Calu3 (cell line): ENCODE measurements at regions not wholly inside any gene's neighbourhood (a gene's known extent, or its start where the extent isn't known, plus 50 kb on each side); places are given as distances from the start of the nearest gene placed in this dataset.

Experiments
- BruUV-seq: library from RNA; stranded (reverse); fragments of 400-500 nt; replicated peaks from 2 replicates; lab custom pipeline; 2021; lab: Mats Ljungman, UMichigan
- CTCF ChIA-PET: fragments of 300-600 bp; sonication (Branson Sonifier 250); formaldehyde crosslinking; loops from one replicate; lab custom pipeline; 2022; ENCODE audit warnings: antibody characterized with exemption; lab: Charles Lee
- DNase-seq: peaks from one replicate; pipeline ENCODE4 v3.0.0; 2022
- H3K27ac Mint-ChIP-seq: one replicate; pipeline ENCODE4 v1.8.0; 2022; ENCODE audit warnings: mixed read lengths; ENCODE audit not compliant: unreplicated experiment
- H3K27me3 Mint-ChIP-seq: one replicate; pipeline ENCODE4 v1.8.0; 2022; ENCODE audit warnings: mixed read lengths; ENCODE audit not compliant: unreplicated experiment
- H3K36me3 Mint-ChIP-seq: one replicate; pipeline ENCODE4 v1.8.0; 2022; ENCODE audit warnings: mild to moderate bottlenecking, moderate library complexity, mixed read lengths; ENCODE audit not compliant: insufficient read depth, unreplicated experiment
- H3K4me1 Mint-ChIP-seq: one replicate; pipeline ENCODE4 v1.8.0; 2022; ENCODE audit warnings: mild to moderate bottlenecking, low read depth, mixed read lengths; ENCODE audit not compliant: unreplicated experiment
- H3K4me3 Mint-ChIP-seq: one replicate; pipeline ENCODE4 v1.8.0; 2022; ENCODE audit warnings: mild to moderate bottlenecking, low read depth, moderate library complexity, mixed read lengths; ENCODE audit not compliant: unreplicated experiment
- H3K9me3 Mint-ChIP-seq: one replicate; pipeline ENCODE4 v1.8.0; 2022; ENCODE audit warnings: low read depth, mixed read lengths; ENCODE audit not compliant: unreplicated experiment
- intact Hi-C: fragments of 100-400 bp; cut with micrococcal nuclease; formaldehyde crosslinking; loops from one replicate; pipeline ENCODE4 v1.10.0; 2022; ENCODE audit not compliant: unreplicated experiment
- TF ChIP-seq, protein P1 (sequence below): fragments of 200-600 bp; IDR thresholded peaks from one replicate; pipeline ENCODE4 v1.8.0; 2022; ENCODE audit warnings: antibody characterized with exemption; ENCODE audit not compliant: unreplicated experiment

DNA sequence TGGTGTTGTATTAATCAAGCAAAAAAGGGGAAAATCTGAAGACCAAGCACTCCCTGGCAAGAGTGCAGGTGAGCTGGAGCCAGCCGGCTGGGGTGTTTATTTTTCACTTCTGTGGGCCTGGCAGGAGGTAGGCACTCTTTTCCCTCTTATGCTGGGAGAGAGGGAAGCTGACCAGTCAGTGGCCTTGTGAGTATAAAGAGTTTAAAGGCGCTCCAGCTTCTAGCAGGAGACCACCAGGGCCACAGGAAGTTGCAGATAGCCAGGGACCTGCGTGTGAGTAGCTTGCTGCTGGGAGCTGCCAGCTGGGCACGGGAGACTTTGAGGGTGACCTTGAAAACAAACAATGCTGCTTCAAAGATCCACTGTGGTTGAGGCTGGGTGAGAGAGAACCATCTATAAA, 217.4 kb upstream of the PWP1 start:
- Mint-ChIP-seq H3K4me3 (no peak overlapping the region), H3K9me3 (no peaks in the 10 kb centered on the region), H3K27ac (no peak overlapping the region), H3K27me3 (peaks cover 57% of the 10 kb centered on the region), H3K36me3 (no peaks in the 10 kb centered on the region), H3K4me1 (no peaks in the 10 kb centered on the region)
- no TSS peak for BruUV-seq
- TF ChIP-seq, protein P1, sequence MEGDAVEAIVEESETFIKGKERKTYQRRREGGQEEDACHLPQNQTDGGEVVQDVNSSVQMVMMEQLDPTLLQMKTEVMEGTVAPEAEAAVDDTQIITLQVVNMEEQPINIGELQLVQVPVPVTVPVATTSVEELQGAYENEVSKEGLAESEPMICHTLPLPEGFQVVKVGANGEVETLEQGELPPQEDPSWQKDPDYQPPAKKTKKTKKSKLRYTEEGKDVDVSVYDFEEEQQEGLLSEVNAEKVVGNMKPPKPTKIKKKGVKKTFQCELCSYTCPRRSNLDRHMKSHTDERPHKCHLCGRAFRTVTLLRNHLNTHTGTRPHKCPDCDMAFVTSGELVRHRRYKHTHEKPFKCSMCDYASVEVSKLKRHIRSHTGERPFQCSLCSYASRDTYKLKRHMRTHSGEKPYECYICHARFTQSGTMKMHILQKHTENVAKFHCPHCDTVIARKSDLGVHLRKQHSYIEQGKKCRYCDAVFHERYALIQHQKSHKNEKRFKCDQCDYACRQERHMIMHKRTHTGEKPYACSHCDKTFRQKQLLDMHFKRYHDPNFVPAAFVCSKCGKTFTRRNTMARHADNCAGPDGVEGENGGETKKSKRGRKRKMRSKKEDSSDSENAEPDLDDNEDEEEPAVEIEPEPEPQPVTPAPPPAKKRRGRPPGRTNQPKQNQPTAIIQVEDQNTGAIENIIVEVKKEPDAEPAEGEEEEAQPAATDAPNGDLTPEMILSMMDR, result no peak
- intact Hi-C loops, result no loop called here
- DNase-seq, result no peak
- CTCF ChIA-PET, result interaction anchor here (0.6 kb wide), 1 partner anchor 16 kb away, joined by 3 read pairs; no protein-coding TSS in a partner anchor

DNA sequence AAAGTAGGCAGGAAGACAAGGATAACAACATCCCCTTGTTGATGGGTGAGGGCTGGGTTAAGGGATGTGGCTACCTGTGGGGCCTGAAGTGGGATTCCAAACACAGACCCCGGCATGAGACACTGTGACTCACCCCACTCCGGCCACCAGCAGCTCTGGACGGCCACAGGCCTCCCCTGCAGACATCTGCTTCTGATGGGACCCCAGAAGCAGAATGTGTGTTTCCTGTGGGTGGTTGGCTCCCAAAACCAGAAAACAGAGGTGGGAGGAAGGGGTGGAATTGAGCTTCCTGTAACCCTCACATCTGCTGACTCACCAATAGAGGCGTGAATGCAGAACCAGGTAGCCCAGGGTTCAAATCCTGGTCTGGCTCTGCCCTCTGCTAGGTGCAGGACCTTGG, 216.6 kb upstream of the PWP1 start:
- intact Hi-C loops, result no loop called here
- BruUV-seq, result no TSS peak
- Mint-ChIP-seq H3K9me3 (no peaks in the 10 kb centered on the region), H3K36me3 (no peaks in the 10 kb centered on the region), H3K4me1 (no peaks in the 10 kb centered on the region), H3K4me3 (no peak overlapping the region), H3K27ac (no peak overlapping the region), H3K27me3 (peaks cover 65% of the 10 kb centered on the region)
- CTCF ChIA-PET, result no interaction called here
- no peak for DNase-seq
- TF ChIP-seq, protein P1, result no peak

DNA sequence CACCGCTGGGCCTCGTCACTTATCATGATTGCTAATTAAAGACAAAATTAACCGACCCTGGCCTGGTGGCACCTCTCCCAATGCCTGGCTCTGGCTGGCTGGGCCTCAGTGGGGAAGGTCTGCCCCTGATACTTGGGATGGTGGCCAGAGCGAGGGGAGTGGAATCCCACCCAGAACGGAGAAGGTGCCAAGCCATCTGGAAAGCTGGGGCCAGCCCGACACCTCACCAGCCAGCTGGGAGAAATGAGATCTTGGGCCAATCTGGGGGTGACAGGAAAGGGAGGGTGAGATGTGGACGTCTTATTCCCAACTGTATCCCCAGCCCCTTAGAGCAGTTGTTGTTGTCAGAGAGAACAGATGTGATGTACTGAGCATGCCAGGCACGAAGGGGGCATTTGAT, 215.0 kb upstream of the PWP1 start:
- peaks cover 75% of the 10 kb centered on the region for H3K27me3 Mint-ChIP-seq
- intact Hi-C loops, result no loop called here

DNA sequence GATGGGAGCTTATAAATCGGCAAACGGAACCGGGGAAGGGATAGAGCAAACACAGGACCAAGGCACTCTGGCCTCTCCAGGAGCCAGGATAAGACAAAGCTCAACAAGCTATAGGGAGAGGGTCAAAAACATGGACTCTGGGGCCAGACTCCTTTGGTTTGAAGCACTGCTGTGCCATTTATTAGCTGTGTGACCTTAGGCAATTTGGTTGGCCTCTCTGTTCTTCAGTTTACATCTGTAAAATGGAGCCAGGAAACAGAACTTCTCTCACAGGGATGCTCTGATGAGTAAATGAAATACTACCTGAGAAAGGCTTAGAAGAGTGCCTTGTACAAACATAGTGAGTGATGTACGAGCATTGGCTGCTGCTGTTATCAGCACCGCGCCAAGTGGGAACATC, 213.3 kb upstream of the PWP1 start:
- no peak for DNase-seq
- H3K27ac Mint-ChIP-seq, result no peak overlapping the region
- H3K9me3 Mint-ChIP-seq, result no peaks in the 10 kb centered on the region
- CTCF ChIA-PET, result no interaction called here
- BruUV-seq, result no TSS peak
- no peaks in the 10 kb centered on the region for H3K36me3 Mint-ChIP-seq
- intact Hi-C loops, result no loop called here
- no peaks in the 10 kb centered on the region for H3K4me1 Mint-ChIP-seq
- H3K27me3 Mint-ChIP-seq, result peaks cover 65% of the 10 kb centered on the region
- TF ChIP-seq, protein P1, result no peak
- no peak overlapping the region for H3K4me3 Mint-ChIP-seq

More for the DNA sequence above, 215.0 kb upstream of the PWP1 start:
- DNase-seq, result no peak
- TF ChIP-seq, protein P1, result no peak
- H3K36me3 Mint-ChIP-seq, result no peaks in the 10 kb centered on the region
- H3K4me1 Mint-ChIP-seq, result no peaks in the 10 kb centered on the region
- no peak overlapping the region for H3K4me3 Mint-ChIP-seq
- BruUV-seq, result no TSS peak
- CTCF ChIA-PET, result no interaction called here
- no peaks in the 10 kb centered on the region for H3K9me3 Mint-ChIP-seq
- H3K27ac Mint-ChIP-seq, result no peak overlapping the region
